Fibroblast of peridontal ligament (primary cell): ENCODE measurements at regions not wholly inside any gene's neighbourhood (a gene's known extent, or its start where the extent isn't known, plus 50 kb on each side); places are given as distances from the start of the nearest gene placed in this dataset.
A peak's percentile ranks its signal among the peaks of the same experiment; 100 is the strongest.

Experiments used
- DNase-seq: peaks from one replicate; pipeline ENCODE4 v3.0.0-alpha.2; 2010; ENCODE audit errors: extremely low read depth

GRCh38 chr14:64639340-64639821 is 64.8 kb upstream of the PLEKHG3 start:
- DNase-seq: no peak

DNA sequence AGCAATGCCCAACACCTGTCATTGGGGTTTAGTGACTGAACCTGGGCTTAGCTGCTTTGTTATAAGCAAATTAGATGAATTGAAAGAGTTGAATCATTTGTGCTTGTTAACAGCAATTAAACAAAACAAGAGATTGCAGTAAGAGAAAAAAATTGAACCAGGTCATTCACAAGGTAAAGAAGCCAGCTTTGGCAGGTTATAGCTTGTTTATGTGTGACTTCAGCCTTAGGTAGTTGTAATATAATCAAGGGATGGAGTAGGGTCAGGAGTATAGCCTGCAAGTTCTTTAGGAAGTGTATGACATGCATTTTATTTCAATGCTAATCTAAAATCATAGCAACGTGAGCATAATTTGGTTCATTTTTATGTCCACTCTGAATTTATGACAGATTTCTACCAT is 63.4 kb upstream of the PLEKHG3 start:
- DNase-seq: no peak

DNA sequence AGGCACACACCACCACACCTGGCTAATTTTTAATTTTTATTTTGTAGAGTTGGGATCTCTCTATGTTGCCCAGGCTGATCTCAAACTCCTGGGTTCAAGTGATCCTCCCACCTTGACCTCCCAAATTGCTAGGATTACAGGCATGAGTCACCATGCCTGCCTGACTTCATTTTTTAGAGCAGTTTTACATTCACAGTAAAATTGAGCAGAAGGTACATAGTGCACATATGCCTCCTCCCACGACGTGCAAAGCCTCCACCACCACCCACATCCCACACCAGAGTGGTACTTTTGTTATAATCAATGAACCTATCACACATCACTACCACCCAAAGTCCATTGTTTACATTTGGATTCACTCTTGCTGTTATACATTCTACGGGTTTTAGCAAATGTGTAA is 62.5 kb upstream of the PLEKHG3 start:
- no peak for DNase-seq

GRCh38 chr14:64643709-64644108 is 60.5 kb upstream of the PLEKHG3 start:
- no peak for DNase-seq

GRCh38 chr14:64644629-64645028 is 59.6 kb upstream of the PLEKHG3 start:
- no peak for DNase-seq

DNA sequence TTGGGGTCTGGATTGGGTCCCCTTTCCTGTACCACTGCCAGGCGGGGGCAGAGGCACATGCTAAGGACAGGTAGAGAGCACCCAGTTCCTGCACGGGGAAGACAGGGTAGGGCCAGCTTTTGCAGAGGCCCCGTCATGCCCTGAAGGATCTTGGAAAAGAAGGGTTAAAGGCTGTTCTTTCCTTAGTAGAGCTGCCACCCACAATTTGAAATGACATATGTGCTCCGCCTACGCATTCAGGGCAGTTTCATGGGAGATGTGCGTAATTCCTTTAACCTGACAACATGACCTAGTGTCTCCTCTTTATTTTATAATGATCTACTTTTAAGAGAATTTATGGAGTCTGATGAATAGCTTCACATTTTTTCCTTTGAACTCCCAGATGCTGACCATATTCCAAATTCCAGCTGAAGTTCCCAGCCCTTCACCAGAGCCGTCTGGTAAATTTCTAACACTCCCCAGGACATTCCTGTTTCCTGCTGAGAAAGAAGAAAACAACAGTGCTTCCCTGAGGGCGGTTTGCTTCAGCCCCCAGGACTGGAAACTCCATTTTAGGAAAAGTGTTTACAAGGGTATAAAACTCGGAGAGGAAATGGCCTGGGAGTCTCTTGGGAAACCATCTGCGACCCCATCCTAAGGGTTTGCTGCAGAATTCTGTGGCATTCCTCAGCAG is 58.9 kb upstream of the PLEKHG3 start:
- DNase-seq: peak; percentile 84

- peak; percentile 68 for DNase-seq
Observed at GRCh38 chr14:64646103-64646502, 58.1 kb upstream of the PLEKHG3 start.

DNA sequence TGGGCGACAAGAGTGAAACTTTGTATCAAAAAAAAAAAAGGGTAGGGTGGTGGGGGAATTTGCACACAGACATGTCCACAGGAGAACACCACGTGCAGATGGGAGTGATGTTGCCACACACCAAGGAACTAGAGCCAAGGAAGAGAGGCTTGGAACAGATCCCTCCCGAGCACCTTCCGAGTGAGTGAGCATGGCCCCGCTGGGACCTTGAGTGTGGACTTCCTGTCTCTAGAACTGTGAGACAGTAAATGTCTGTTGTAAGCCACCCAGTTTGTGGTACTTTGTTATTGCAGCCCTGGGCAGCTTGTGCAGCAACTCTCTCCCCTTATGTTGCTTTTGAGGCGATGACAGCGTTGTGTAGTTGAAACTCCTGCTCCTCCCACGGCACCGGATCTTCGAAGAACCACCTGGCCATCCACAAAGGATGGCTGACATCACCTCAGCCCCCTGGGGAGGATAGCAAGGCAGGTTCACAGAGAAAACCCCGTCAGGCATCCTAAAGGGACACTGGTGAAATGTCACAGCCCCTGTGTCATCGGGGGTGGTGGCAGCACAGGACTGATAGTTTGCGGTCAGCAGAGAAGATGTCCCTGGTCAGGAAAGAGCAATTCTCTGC is 54.7 kb upstream of the PLEKHG3 start:
- DNase-seq: peak; percentile 25

DNA sequence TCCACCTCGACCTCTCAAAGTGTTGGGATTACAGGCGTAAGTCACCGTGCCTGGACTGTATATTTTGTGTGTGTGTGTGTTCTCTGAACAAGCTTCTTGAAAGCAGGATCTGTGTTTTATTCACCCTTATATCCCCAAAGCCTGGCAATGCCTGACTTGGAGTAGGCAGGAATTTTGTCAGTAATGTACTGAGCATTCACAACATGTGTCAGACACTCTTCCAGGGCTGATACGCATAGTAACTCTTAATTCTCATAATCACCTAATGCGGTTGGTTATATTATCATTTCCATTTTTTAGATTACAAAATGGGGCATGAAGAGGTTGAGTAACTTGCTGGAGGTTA is 50.4 kb upstream of the PLEKHG3 start:
- DNase-seq: no peak

DNA sequence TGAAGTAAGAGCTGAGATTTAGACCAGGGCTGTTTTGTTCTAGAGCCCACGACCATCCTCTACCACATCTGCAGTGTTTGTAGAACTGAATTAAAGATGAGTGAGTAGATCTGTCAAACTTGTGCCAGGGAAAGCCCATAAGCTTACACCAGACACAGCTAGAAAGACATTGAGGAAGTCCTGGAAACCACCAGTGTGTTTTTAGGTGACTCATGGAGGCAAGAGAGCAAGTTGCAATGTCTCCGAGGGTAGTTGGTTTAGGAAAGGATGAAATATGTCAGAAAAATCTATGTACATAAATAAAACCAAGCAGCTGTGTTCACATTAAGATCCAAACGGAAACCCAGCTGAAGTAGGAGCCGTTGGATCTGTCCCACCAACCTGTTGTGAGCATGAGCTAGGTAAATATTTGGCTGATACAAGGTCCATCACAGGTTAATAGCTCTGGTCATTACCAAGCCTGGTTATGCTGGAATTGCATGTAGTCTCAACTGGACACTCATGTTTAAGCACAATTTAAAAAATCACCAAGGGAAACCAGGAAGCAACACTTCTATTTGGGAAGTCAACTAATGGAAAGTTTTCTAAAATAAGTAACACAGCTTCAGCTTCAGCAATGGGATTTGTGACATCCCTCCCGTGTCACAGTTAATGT is 49.9 kb upstream of the PLEKHG3 start:
- peak; percentile 93 for DNase-seq
